HG03066 (cell line): ENCODE measurements at regions not wholly inside any gene's neighbourhood (a gene's known extent, or its start where the extent isn't known, plus 50 kb on each side); places are given as distances from the start of the nearest gene placed in this dataset.

Source experiments
- ATAC-seq: cut with Tn5 transposase; IDR thresholded peaks from one replicate; pipeline ENCODE4 v1.9.1; 2021; ENCODE audit warnings: low read depth; ENCODE audit not compliant: unreplicated experiment

- ATAC-seq: no peak
Measured at GRCh38 chr1:181863736-181864135, 197.8 kb downstream of the ZNF648 start.

- ATAC-seq: no peak
Measured at GRCh38 chr1:181863006-181863405, 198.5 kb downstream of the ZNF648 start.

DNA sequence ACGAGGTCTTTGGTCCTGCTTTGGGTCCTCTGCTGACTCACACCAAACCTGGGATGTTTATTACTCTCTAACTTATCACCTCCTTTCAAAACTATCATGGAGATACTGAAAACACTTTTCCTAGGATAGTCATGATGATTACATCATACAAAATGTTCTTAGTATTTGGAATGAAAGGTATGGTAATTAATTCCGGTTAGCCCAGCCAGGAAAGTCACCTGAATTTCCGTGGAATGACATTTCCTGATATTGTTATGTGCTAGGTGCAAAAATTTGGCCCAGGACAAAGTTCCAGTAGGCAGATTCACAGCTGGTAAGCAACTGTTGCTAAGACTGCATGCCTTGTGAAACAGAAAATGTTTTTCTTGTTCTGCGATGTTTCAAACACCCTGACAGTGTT is 203.4 kb downstream of the ZNF648 start:
- no peak for ATAC-seq
